ENCODE measurements at regions not wholly inside any gene's neighbourhood (a gene's known extent, or its start where the extent isn't known, plus 50 kb on each side); places are given as distances from the start of the nearest gene placed in this dataset.

DNA sequence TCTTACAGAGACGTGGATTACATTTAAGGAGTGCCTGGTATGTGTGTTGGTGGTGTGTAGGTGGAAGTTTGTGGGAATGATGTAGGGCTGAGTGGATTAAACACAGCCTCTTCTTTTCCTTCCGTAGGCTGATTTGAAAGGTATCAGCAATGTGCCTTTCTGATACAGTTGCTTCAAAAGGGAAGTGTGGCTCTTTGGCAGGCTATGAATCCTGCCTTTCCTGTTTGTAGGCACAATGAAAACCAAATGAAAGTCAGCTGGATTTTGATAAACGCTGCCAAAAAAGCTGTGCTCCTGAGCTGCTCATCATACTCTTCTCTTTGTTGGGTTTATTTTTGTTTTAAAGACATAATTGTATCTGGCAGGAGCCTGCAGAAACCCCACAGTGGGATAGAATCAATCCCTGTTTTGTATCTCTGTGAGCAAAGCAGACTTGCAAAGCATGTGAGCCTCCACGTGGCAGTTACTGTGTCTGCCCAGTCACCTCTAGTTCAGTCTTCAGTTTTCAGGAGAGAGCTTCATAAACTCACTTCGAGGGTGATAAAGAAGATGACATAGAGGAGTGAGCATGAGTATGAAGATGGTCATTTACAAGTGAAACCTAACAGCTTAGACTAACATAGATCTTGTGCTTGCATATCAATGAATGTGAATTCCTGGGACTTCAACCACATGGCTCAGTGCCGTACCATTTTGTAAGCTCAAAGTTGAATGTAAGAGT, 655.7 kb upstream of the KIRREL3 start:
- TF ChIP-seq, protein P1, sequence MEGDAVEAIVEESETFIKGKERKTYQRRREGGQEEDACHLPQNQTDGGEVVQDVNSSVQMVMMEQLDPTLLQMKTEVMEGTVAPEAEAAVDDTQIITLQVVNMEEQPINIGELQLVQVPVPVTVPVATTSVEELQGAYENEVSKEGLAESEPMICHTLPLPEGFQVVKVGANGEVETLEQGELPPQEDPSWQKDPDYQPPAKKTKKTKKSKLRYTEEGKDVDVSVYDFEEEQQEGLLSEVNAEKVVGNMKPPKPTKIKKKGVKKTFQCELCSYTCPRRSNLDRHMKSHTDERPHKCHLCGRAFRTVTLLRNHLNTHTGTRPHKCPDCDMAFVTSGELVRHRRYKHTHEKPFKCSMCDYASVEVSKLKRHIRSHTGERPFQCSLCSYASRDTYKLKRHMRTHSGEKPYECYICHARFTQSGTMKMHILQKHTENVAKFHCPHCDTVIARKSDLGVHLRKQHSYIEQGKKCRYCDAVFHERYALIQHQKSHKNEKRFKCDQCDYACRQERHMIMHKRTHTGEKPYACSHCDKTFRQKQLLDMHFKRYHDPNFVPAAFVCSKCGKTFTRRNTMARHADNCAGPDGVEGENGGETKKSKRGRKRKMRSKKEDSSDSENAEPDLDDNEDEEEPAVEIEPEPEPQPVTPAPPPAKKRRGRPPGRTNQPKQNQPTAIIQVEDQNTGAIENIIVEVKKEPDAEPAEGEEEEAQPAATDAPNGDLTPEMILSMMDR (conservative IDR thresholded peaks at IDR 0.05 in 1 of 2, IDR thresholded peaks at IDR 0.05 in 1 of 2; ENCODE audit: extremely low read depth in 1 of 2, insufficient read depth in 1 of 2, low read depth in 1 of 2, low read length in 2 of 2) = no peak
- TF ChIP-seq EZH2 (IDR thresholded peaks at IDR 0.05; ENCODE audit: borderline replicate concordance, low read length) = no peak
